ENCODE measurements at regions not wholly inside any gene's neighbourhood (a gene's known extent, or its start where the extent isn't known, plus 50 kb on each side); places are given as distances from the start of the nearest gene placed in this dataset.

- no peak for TF ChIP-seq CTCF (conservative IDR thresholded peaks at IDR 0.05; ENCODE audit: low read depth in 2 of 2)
- no peak for TF ChIP-seq EZH2 (IDR thresholded peaks at IDR 0.05; ENCODE audit: low read depth, unreplicated experiment)
These were observed 191.9 kb downstream of the RRAGC start for GRCh38 chr1:38667626-38668025.

Measured in GM23338 (cell line).